OCI-LY1 (cell line): ENCODE measurements at regions not wholly inside any gene's neighbourhood (a gene's known extent, or its start where the extent isn't known, plus 50 kb on each side); places are given as distances from the start of the nearest gene placed in this dataset.

Source experiments
- H2AFZ ChIP-seq: fragments of 200-600 bp; sonication (generic), shearing (Covaris generic); 2 replicates; pipeline ENCODE4 v1.6.0; 2014; ENCODE audit warnings: antibody characterized with exemption, mild to moderate bottlenecking, low read length
- H3F3A ChIP-seq: fragments of 200-600 bp; sonication (generic), shearing (Covaris generic); 2 replicates; pipeline ENCODE4 v1.6.0; 2014; ENCODE audit warnings: mild to moderate bottlenecking, antibody characterized with exemption, low read length, moderate library complexity; ENCODE audit not compliant: insufficient read depth
- H3K27ac ChIP-seq: fragments of 200-600 bp; sonication (generic); 2 replicates; pipeline ENCODE4 v1.5.1; 2014; ENCODE audit warnings: low read length, mixed run types, mild to moderate bottlenecking, low read depth; ENCODE audit not compliant: poor library complexity, severe bottlenecking
- H3K27me3 ChIP-seq: fragments of 200-600 bp; sonication (generic); 2 replicates; pipeline ENCODE4 v1.6.0; 2014; ENCODE audit warnings: antibody characterized with exemption, mild to moderate bottlenecking, low read length, moderate library complexity; ENCODE audit not compliant: insufficient read depth
- H3K36me3 ChIP-seq: fragments of 200-600 bp; sonication (generic); 2 replicates; pipeline ENCODE4 v1.6.1; 2014; ENCODE audit warnings: mild to moderate bottlenecking, antibody characterized with exemption, low read length, moderate library complexity, mixed read lengths; ENCODE audit not compliant: insufficient read depth
- H3K4me1 ChIP-seq: fragments of 200-600 bp; sonication (generic); 2 replicates; pipeline ENCODE4 v1.5.1; 2014; ENCODE audit warnings: mild to moderate bottlenecking, low read length, moderate library complexity; ENCODE audit not compliant: insufficient read depth, severe bottlenecking
- H3K4me2 ChIP-seq: fragments of 200-600 bp; sonication (generic), shearing (Covaris generic); 2 replicates; pipeline ENCODE4 v1.6.1; 2014; ENCODE audit warnings: low read length
- H3K4me3 ChIP-seq: fragments of 200-600 bp; sonication (generic); 2 replicates; pipeline ENCODE4 v1.5.1; 2014; ENCODE audit warnings: low read length, low read depth, mild to moderate bottlenecking, mixed read lengths; ENCODE audit not compliant: poor library complexity, severe bottlenecking
- H3K79me2 ChIP-seq: fragments of 200-600 bp; shearing (Covaris generic); 2 replicates; pipeline ENCODE4 v1.6.1; 2016; ENCODE audit warnings: mixed run types, low read length, mixed read lengths; ENCODE audit not compliant: insufficient read depth
- H3K9ac ChIP-seq: fragments of 200-600 bp; sonication (generic), shearing (Covaris generic); 2 replicates; pipeline ENCODE4 v1.6.1; 2014; ENCODE audit warnings: mild to moderate bottlenecking, low read length, mixed read lengths
- H3K9me2 ChIP-seq: fragments of 200-600 bp; sonication (generic), shearing (Covaris generic); 2 replicates; pipeline ENCODE4 v1.6.1; 2014; ENCODE audit warnings: low read depth, mild to moderate bottlenecking, low read length, mixed read lengths
- H3K9me3 ChIP-seq: fragments of 200-600 bp; shearing (Covaris generic); 2 replicates; pipeline ENCODE4 v1.6.1; 2014; ENCODE audit warnings: low read length, mixed read lengths
- H4K20me1 ChIP-seq: fragments of 200-600 bp; sonication (generic), shearing (Covaris generic); 2 replicates; pipeline ENCODE4 v1.6.0; 2016; ENCODE audit warnings: mild to moderate bottlenecking, low read length; ENCODE audit not compliant: insufficient read depth
- CTCF ChIP-seq: fragments of 200-600 bp; sonication (generic), shearing (Covaris generic); IDR thresholded peaks from 2 replicates; pipeline ENCODE4 v1.5.1; 2017; ENCODE audit warnings: mild to moderate bottlenecking, antibody characterized with exemption, low read length, moderate library complexity, mixed read lengths
- EZH2 ChIP-seq: fragments of 200-600 bp; sonication (generic), shearing (Covaris generic); IDR thresholded peaks from 2 replicates; pipeline ENCODE4 v1.8.0; 2017; ENCODE audit warnings: borderline replicate concordance, mixed run types, mild to moderate bottlenecking, antibody characterized with exemption, low read length, moderate library complexity, mixed read lengths

GRCh38 chr4:179114615-179115014 lies 1672.4 kb upstream of the AGA start:
- Histone ChIP-seq H3F3A (no peaks in the 10 kb centered on the region), H3K9ac (no peak overlapping the region), H3K27ac (no peak overlapping the region), H3K27me3 (no peaks in the 10 kb centered on the region), H4K20me1 (no peaks in the 10 kb centered on the region), H3K9me3 (no peaks in the 10 kb centered on the region), H3K4me2 (no peak overlapping the region), H3K36me3 (no peaks in the 10 kb centered on the region), H2AFZ (no peak overlapping the region), H3K4me3 (no peak overlapping the region), H3K79me2 (no peaks in the 10 kb centered on the region), H3K9me2 (no peaks in the 10 kb centered on the region), H3K4me1 (no peaks in the 10 kb centered on the region)
- TF ChIP-seq EZH2: no peak
- TF ChIP-seq CTCF: no peak

- Histone ChIP-seq H3K4me3 (no peak overlapping the region), H3K27me3 (no peaks in the 10 kb centered on the region), H3K79me2 (no peaks in the 10 kb centered on the region), H3K4me2 (no peak overlapping the region), H3F3A (no peaks in the 10 kb centered on the region), H3K27ac (no peak overlapping the region), H2AFZ (no peak overlapping the region), H3K4me1 (no peaks in the 10 kb centered on the region), H3K9me3 (no peaks in the 10 kb centered on the region), H3K36me3 (no peaks in the 10 kb centered on the region), H3K9ac (no peak overlapping the region), H3K9me2 (no peaks in the 10 kb centered on the region), H4K20me1 (no peaks in the 10 kb centered on the region)
- TF ChIP-seq EZH2 (no peak), CTCF (no peak)
Observed at GRCh38 chr4:179116011-179116410, 1673.8 kb upstream of the AGA start.

GRCh38 chr4:179116581-179116980 lies 1674.3 kb upstream of the AGA start:
- TF ChIP-seq CTCF (no peak), EZH2 (no peak)
- Histone ChIP-seq H3K9me2 (no peaks in the 10 kb centered on the region), H2AFZ (no peak overlapping the region), H3K79me2 (no peaks in the 10 kb centered on the region), H3K27me3 (no peaks in the 10 kb centered on the region), H3F3A (no peaks in the 10 kb centered on the region), H3K4me2 (no peak overlapping the region), H3K36me3 (no peaks in the 10 kb centered on the region), H3K9ac (no peak overlapping the region), H3K4me3 (no peak overlapping the region), H3K9me3 (no peaks in the 10 kb centered on the region), H3K27ac (no peak overlapping the region), H3K4me1 (no peaks in the 10 kb centered on the region), H4K20me1 (no peaks in the 10 kb centered on the region)
